Testis (tissue), 2 donors: ENCODE measurements at regions not wholly inside any gene's neighbourhood (a gene's known extent, or its start where the extent isn't known, plus 50 kb on each side); places are given as distances from the start of the nearest gene placed in this dataset.

Experiments used
- CTCF ChIP-seq, 3 experiments: fragments of 450-650 bp in 2 of 3; fragments of 200-600 bp in 1 of 3; sonication (generic) in 1 of 3; IDR thresholded peaks; one replicate each; pipeline ENCODE4 v1.5.1; 2016 to 2019; ENCODE audit warnings: antibody characterized with exemption in 3 of 3, mild to moderate bottlenecking in 2 of 3, moderate library complexity in 1 of 3
- POLR2A ChIP-seq: fragments of 450-650 bp; IDR thresholded peaks from one replicate; pipeline ENCODE4 v1.6.1; 2017; ENCODE audit warnings: antibody characterized with exemption, mild to moderate bottlenecking, moderate library complexity

- TF ChIP-seq CTCF (IDR thresholded peaks at IDR 0.05) (no peak), POLR2A (no peak)
These were observed 114.8 kb downstream of the HMX1 start for GRCh38 chr4:8756816-8757215.
